MM.1S (cell line): ENCODE measurements at regions not wholly inside any gene's neighbourhood (a gene's known extent, or its start where the extent isn't known, plus 50 kb on each side); places are given as distances from the start of the nearest gene placed in this dataset.

Experiments used
- DNase-seq: peaks from one replicate; pipeline ENCODE4 v3.0.0-alpha.2; 2015
- H2AFZ ChIP-seq: fragments of 300-600 bp; sonication (generic); 2 replicates; pipeline ENCODE4 v1.6.0; 2016; ENCODE audit warnings: antibody characterized with exemption, low read length
- H3F3A ChIP-seq: fragments of 300-600 bp; sonication (generic); 2 replicates; pipeline ENCODE4 v1.6.1; 2016; ENCODE audit warnings: mild to moderate bottlenecking, antibody characterized with exemption, low read length, moderate library complexity, mixed read lengths; ENCODE audit not compliant: insufficient read depth
- H3K27ac ChIP-seq: fragments of 300-600 bp; sonication (generic); 2 replicates; pipeline ENCODE4 v1.5.1; 2016; ENCODE audit warnings: mild to moderate bottlenecking, low read length
- H3K27me3 ChIP-seq: fragments of 300-600 bp; sonication (generic); replicated peaks from 2 replicates; pipeline ENCODE4 v1.6.0; 2016; ENCODE audit warnings: low read length; ENCODE audit not compliant: insufficient read depth
- H3K36me3 ChIP-seq: fragments of 300-600 bp; sonication (generic); replicated peaks from 2 replicates; pipeline ENCODE4 v1.6.1; 2016; ENCODE audit warnings: mild to moderate bottlenecking, low read length, mixed read lengths; ENCODE audit not compliant: insufficient read depth
- H3K4me1 ChIP-seq: fragments of 300-600 bp; sonication (generic); 2 replicates; pipeline ENCODE4 v1.6.1; 2016; ENCODE audit warnings: low read length, mixed read lengths
- H3K4me2 ChIP-seq: fragments of 300-600 bp; sonication (generic); 2 replicates; pipeline ENCODE4 v1.6.0; 2016; ENCODE audit warnings: low read depth, low read length
- H3K4me3 ChIP-seq: fragments of 300-600 bp; sonication (generic); 2 replicates; pipeline ENCODE4 v1.5.1; 2016; ENCODE audit warnings: low read length, mixed read lengths
- H3K79me2 ChIP-seq: fragments of 300-600 bp; sonication (generic); 2 replicates; pipeline ENCODE4 v1.6.1; 2016; ENCODE audit warnings: mixed run types, low read length, mixed read lengths
- H3K9ac ChIP-seq: fragments of 300-600 bp; sonication (generic); 2 replicates; pipeline ENCODE4 v1.6.1; 2016; ENCODE audit warnings: low read length, mixed read lengths
- H3K9me2 ChIP-seq: fragments of 300-600 bp; sonication (generic); replicated peaks from 2 replicates; pipeline ENCODE4 v1.6.1; 2016; ENCODE audit warnings: mild to moderate bottlenecking, low read length, mixed read lengths; ENCODE audit not compliant: insufficient read depth
- H3K9me3 ChIP-seq: fragments of 300-600 bp; sonication (generic); replicated peaks from 2 replicates; pipeline ENCODE4 v1.6.1; 2016; ENCODE audit warnings: mild to moderate bottlenecking, low read length, mixed read lengths; ENCODE audit not compliant: insufficient read depth
- H4K20me1 ChIP-seq: fragments of 300-600 bp; sonication (generic); 2 replicates; pipeline ENCODE4 v1.6.1; 2016; ENCODE audit warnings: mild to moderate bottlenecking, low read length, moderate library complexity, mixed read lengths; ENCODE audit not compliant: insufficient read depth
- EZH2 ChIP-seq: fragments of 300-600 bp; sonication (generic); optimal IDR thresholded peaks from 2 replicates; pipeline ENCODE3; 2017; ENCODE audit warnings: low read depth, mild to moderate bottlenecking, antibody characterized with exemption, low read length, mixed read lengths
- EZH2phosphoT487 ChIP-seq: fragments of 300-600 bp; sonication (generic); IDR thresholded peaks from 2 replicates; pipeline ENCODE4 v1.6.1; 2018; ENCODE audit warnings: antibody characterized with exemption, low read length
- TF ChIP-seq, protein P1 (sequence below): fragments of 300-600 bp; sonication (generic); IDR thresholded peaks from 2 replicates; pipeline ENCODE4 v1.5.1; 2016; ENCODE audit warnings: antibody characterized with exemption, low read length, mixed read lengths

DNA sequence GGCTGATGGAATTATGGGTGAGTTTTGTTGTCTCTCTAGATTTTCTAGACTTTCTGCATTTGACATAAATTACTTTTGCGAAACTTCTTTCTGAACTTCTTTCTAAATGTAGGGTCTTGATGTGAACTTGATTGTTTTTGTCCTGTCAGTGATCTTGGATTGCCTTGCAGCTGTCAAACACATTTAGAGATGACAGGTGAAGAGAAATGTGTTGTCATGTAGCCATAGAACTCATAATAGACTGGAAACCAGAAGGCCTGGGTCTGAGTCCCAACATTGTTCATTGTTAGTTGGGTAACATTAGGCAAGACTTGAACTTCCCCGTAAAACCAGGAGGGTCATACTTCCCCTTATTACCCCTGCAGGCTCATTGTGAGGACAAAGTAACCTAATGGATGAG lies 109.0 kb downstream of the LRIG3 start:
- no peaks in the 10 kb centered on the region for H3F3A ChIP-seq
- TF ChIP-seq EZH2phosphoT487 = no peak
- TF ChIP-seq, protein P1, sequence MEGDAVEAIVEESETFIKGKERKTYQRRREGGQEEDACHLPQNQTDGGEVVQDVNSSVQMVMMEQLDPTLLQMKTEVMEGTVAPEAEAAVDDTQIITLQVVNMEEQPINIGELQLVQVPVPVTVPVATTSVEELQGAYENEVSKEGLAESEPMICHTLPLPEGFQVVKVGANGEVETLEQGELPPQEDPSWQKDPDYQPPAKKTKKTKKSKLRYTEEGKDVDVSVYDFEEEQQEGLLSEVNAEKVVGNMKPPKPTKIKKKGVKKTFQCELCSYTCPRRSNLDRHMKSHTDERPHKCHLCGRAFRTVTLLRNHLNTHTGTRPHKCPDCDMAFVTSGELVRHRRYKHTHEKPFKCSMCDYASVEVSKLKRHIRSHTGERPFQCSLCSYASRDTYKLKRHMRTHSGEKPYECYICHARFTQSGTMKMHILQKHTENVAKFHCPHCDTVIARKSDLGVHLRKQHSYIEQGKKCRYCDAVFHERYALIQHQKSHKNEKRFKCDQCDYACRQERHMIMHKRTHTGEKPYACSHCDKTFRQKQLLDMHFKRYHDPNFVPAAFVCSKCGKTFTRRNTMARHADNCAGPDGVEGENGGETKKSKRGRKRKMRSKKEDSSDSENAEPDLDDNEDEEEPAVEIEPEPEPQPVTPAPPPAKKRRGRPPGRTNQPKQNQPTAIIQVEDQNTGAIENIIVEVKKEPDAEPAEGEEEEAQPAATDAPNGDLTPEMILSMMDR = no peak
- no peak for TF ChIP-seq EZH2
- H3K9me3 ChIP-seq = no peaks in the 10 kb centered on the region
- H3K4me3 ChIP-seq = no peak overlapping the region
- H2AFZ ChIP-seq = no peak overlapping the region
- H3K9ac ChIP-seq = no peak overlapping the region
- no peaks in the 10 kb centered on the region for H3K27me3 ChIP-seq
- H3K4me2 ChIP-seq = no peak overlapping the region
- H3K4me1 ChIP-seq = no peaks in the 10 kb centered on the region
- no peak for DNase-seq
- H3K9me2 ChIP-seq = no peaks in the 10 kb centered on the region
- H4K20me1 ChIP-seq = no peaks in the 10 kb centered on the region
- no peaks in the 10 kb centered on the region for H3K79me2 ChIP-seq
- H3K27ac ChIP-seq = no peak overlapping the region
- H3K36me3 ChIP-seq = no peaks in the 10 kb centered on the region

GRCh38 chr12:58812214-58812613 lies 108.1 kb downstream of the LRIG3 start:
- no peaks in the 10 kb centered on the region for H3K4me1 ChIP-seq
- H3K27ac ChIP-seq = no peak overlapping the region
- H3K9me3 ChIP-seq = no peaks in the 10 kb centered on the region
- H3K9me2 ChIP-seq = no peaks in the 10 kb centered on the region
- no peak overlapping the region for H2AFZ ChIP-seq
- H3F3A ChIP-seq = no peaks in the 10 kb centered on the region
- no peak overlapping the region for H3K9ac ChIP-seq
- H3K27me3 ChIP-seq = no peaks in the 10 kb centered on the region
- no peak overlapping the region for H3K4me2 ChIP-seq
- H3K36me3 ChIP-seq = no peaks in the 10 kb centered on the region
- no peaks in the 10 kb centered on the region for H4K20me1 ChIP-seq
- TF ChIP-seq, protein P1 = no peak
- TF ChIP-seq EZH2phosphoT487 = no peak
- no peak for TF ChIP-seq EZH2
- DNase-seq = no peak
- no peaks in the 10 kb centered on the region for H3K79me2 ChIP-seq
- no peak overlapping the region for H3K4me3 ChIP-seq

- H4K20me1 ChIP-seq = no peaks in the 10 kb centered on the region
- no peak overlapping the region for H3K4me3 ChIP-seq
- H3K9ac ChIP-seq = no peak overlapping the region
- no peaks in the 10 kb centered on the region for H3K79me2 ChIP-seq
- no peak for DNase-seq
- H3F3A ChIP-seq = no peaks in the 10 kb centered on the region
- no peaks in the 10 kb centered on the region for H3K4me1 ChIP-seq
- H3K4me2 ChIP-seq = no peak overlapping the region
- no peak overlapping the region for H2AFZ ChIP-seq
- no peak for TF ChIP-seq EZH2phosphoT487
- TF ChIP-seq EZH2 = no peak
- TF ChIP-seq, protein P1 = no peak
- H3K27me3 ChIP-seq = no peaks in the 10 kb centered on the region
- no peak overlapping the region for H3K27ac ChIP-seq
- no peaks in the 10 kb centered on the region for H3K9me2 ChIP-seq
- no peaks in the 10 kb centered on the region for H3K9me3 ChIP-seq
- no peaks in the 10 kb centered on the region for H3K36me3 ChIP-seq
Observed at GRCh38 chr12:58814036-58814435, 106.3 kb downstream of the LRIG3 start.

- no peaks in the 10 kb centered on the region for H3K79me2 ChIP-seq
- H3K27ac ChIP-seq = no peak overlapping the region
- no peak for DNase-seq
- no peaks in the 10 kb centered on the region for H3K4me1 ChIP-seq
- no peaks in the 10 kb centered on the region for H3K9me2 ChIP-seq
- no peaks in the 10 kb centered on the region for H4K20me1 ChIP-seq
- no peaks in the 10 kb centered on the region for H3K9me3 ChIP-seq
- no peaks in the 10 kb centered on the region for H3K27me3 ChIP-seq
- no peak overlapping the region for H3K9ac ChIP-seq
- H3K4me2 ChIP-seq = no peak overlapping the region
- H2AFZ ChIP-seq = no peak overlapping the region
- H3F3A ChIP-seq = no peaks in the 10 kb centered on the region
- TF ChIP-seq EZH2 = no peak
- TF ChIP-seq EZH2phosphoT487 = no peak
- TF ChIP-seq, protein P1 = no peak
- H3K4me3 ChIP-seq = no peak overlapping the region
- H3K36me3 ChIP-seq = no peaks in the 10 kb centered on the region
Observed at GRCh38 chr12:58815235-58815634, 105.1 kb downstream of the LRIG3 start.
